Neural progenitor cell (in vitro differentiated cells): ENCODE measurements at regions not wholly inside any gene's neighbourhood (a gene's known extent, or its start where the extent isn't known, plus 50 kb on each side); places are given as distances from the start of the nearest gene placed in this dataset.

Experiments
- EZH2 ChIP-seq: fragments of 200-600 bp; sonication (generic); IDR thresholded peaks from 2 replicates; pipeline ENCODE4 v1.6.1; 2017; ENCODE audit warnings: antibody characterized with exemption, mild to moderate bottlenecking, moderate library complexity
- EZH2phosphoT487 ChIP-seq: fragments of 200-600 bp; sonication (generic); IDR thresholded peaks from 2 replicates; pipeline ENCODE4 v1.6.1; 2017; ENCODE audit warnings: antibody characterized with exemption
- TF ChIP-seq, protein P1 (sequence below): fragments of 200-600 bp; sonication (generic); IDR thresholded peaks from 2 replicates; pipeline ENCODE4 v1.5.1; 2017; ENCODE audit warnings: antibody characterized with exemption, mild to moderate bottlenecking

DNA sequence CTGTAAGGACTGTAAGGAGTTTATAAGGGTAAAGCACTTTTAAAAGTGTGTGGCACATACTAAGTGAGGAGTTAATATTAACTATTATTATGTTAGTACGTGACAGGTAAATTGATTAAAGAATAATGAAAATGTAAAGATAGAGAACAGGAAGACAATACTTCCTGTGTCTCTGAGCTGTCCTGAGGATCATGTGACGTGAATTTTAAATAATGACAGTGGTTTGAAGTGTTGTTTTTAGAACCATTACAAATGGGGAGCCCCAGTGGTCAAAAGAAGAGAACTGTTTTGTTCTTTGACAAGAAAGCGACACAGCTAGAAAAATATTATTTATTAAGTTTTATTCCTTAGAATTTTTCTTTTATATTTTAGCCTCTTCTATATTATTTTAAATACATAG is 241.2 kb upstream of the STARD13 start:
- TF ChIP-seq EZH2 (no peak), EZH2phosphoT487 (no peak)
- TF ChIP-seq, protein P1, sequence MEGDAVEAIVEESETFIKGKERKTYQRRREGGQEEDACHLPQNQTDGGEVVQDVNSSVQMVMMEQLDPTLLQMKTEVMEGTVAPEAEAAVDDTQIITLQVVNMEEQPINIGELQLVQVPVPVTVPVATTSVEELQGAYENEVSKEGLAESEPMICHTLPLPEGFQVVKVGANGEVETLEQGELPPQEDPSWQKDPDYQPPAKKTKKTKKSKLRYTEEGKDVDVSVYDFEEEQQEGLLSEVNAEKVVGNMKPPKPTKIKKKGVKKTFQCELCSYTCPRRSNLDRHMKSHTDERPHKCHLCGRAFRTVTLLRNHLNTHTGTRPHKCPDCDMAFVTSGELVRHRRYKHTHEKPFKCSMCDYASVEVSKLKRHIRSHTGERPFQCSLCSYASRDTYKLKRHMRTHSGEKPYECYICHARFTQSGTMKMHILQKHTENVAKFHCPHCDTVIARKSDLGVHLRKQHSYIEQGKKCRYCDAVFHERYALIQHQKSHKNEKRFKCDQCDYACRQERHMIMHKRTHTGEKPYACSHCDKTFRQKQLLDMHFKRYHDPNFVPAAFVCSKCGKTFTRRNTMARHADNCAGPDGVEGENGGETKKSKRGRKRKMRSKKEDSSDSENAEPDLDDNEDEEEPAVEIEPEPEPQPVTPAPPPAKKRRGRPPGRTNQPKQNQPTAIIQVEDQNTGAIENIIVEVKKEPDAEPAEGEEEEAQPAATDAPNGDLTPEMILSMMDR, result no peak
